ENCODE measurements at regions not wholly inside any gene's neighbourhood (a gene's known extent, or its start where the extent isn't known, plus 50 kb on each side); places are given as distances from the start of the nearest gene placed in this dataset.

- TF ChIP-seq CTCF (IDR thresholded peaks at IDR 0.05) (no peak), POLR2AphosphoS5 (IDR thresholded peaks at IDR 0.05) (no peak)
Observed at GRCh38 chr3:79874646-79875045, 106.8 kb upstream of the ROBO1 start.

All from prostate gland (tissue), 2 donors.